Uterus (tissue), 3 donors: ENCODE measurements at regions not wholly inside any gene's neighbourhood (a gene's known extent, or its start where the extent isn't known, plus 50 kb on each side); places are given as distances from the start of the nearest gene placed in this dataset.

Source experiments
- DNase-seq, 2 donors: peaks; one replicate each; pipeline ENCODE4 v3.0.0-alpha.2; 2019 to 2020
- H3K27ac ChIP-seq, 2 donors: fragments of 200-600 bp; sonication (generic); 1 replicate in 1 of 2; 2 replicates in 1 of 2; pipeline ENCODE4 v1.5.1; 2016 to 2018
- H3K27me3 ChIP-seq, 2 donors: fragments of 200-600 bp; sonication (generic); one replicate each; pipeline ENCODE4 v1.5.1; 2018 to 2019; ENCODE audit warnings: control low read depth in 1 of 2
- H3K36me3 ChIP-seq, 2 donors: fragments of 200-600 bp; sonication (generic); one replicate each; pipeline ENCODE4 v1.5.1; 2019; ENCODE audit warnings: control low read depth in 1 of 2
- H3K4me1 ChIP-seq, 2 donors: fragments of 200-600 bp; sonication (generic); one replicate each; pipeline ENCODE4 v1.5.1; 2018 to 2019; ENCODE audit warnings: control low read depth in 1 of 2
- H3K4me3 ChIP-seq, 2 donors: fragments of 200-600 bp; sonication (generic); 1 replicate in 1 of 2; 2 replicates in 1 of 2; pipeline ENCODE4 v1.5.1; 2018 to 2019; ENCODE audit warnings: mild to moderate bottlenecking in 1 of 2
- H3K9me3 ChIP-seq, 2 donors: fragments of 200-600 bp; sonication (generic); one replicate each; pipeline ENCODE4 v1.5.1; 2019; ENCODE audit warnings: control low read depth in 1 of 2
- POLR2A ChIP-seq, 2 donors: fragments of 450-650 bp; IDR thresholded peaks; one replicate each; pipeline ENCODE4 v1.6.1; 2016; ENCODE audit warnings: antibody characterized with exemption in 2 of 2, mild to moderate bottlenecking in 1 of 2, moderate library complexity in 1 of 2
- intact Hi-C: fragments of 100-400 bp; cut with DNase I; formaldehyde crosslinking; loops from one replicate; pipeline ENCODE4 v1.15.1; 2023; ENCODE audit warnings: low total_unique reads
- TF ChIP-seq, protein P1 (sequence below), 4 experiments: fragments of 200-600 bp in 2 of 4; fragments of 450-650 bp in 2 of 4; sonication (generic) in 2 of 4; IDR thresholded peaks; one replicate each; pipeline ENCODE4 v1.5.1; 2016 to 2019; ENCODE audit warnings: antibody characterized with exemption in 4 of 4, mild to moderate bottlenecking in 2 of 4, moderate library complexity in 1 of 4
- donor health status: DM: yes; HTN: yes; CAD: no.

- Histone ChIP-seq H3K4me3 (no peak overlapping the region), H3K27ac (no peak overlapping the region), H3K27me3 (no peaks in the 10 kb centered on the region), H3K36me3 (no peaks in the 10 kb centered on the region), H3K9me3 (no peaks in the 10 kb centered on the region), H3K4me1 (no peaks in the 10 kb centered on the region)
- DNase-seq: no peak
- TF ChIP-seq, protein P1, sequence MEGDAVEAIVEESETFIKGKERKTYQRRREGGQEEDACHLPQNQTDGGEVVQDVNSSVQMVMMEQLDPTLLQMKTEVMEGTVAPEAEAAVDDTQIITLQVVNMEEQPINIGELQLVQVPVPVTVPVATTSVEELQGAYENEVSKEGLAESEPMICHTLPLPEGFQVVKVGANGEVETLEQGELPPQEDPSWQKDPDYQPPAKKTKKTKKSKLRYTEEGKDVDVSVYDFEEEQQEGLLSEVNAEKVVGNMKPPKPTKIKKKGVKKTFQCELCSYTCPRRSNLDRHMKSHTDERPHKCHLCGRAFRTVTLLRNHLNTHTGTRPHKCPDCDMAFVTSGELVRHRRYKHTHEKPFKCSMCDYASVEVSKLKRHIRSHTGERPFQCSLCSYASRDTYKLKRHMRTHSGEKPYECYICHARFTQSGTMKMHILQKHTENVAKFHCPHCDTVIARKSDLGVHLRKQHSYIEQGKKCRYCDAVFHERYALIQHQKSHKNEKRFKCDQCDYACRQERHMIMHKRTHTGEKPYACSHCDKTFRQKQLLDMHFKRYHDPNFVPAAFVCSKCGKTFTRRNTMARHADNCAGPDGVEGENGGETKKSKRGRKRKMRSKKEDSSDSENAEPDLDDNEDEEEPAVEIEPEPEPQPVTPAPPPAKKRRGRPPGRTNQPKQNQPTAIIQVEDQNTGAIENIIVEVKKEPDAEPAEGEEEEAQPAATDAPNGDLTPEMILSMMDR (IDR thresholded peaks at IDR 0.05): no peak
- TF ChIP-seq POLR2A (IDR thresholded peaks at IDR 0.05): no peak
- intact Hi-C loops: no loop called here
Observed at GRCh38 chr2:198968545-198968944, 489.2 kb downstream of the SATB2 start.

- Histone ChIP-seq H3K4me3 (no peak overlapping the region), H3K9me3 (no peaks in the 10 kb centered on the region), H3K36me3 (no peaks in the 10 kb centered on the region), H3K27ac (no peak overlapping the region), H3K27me3 (no peaks in the 10 kb centered on the region), H3K4me1 (no peaks in the 10 kb centered on the region)
- intact Hi-C loops: no loop called here
- TF ChIP-seq, protein P1 (IDR thresholded peaks at IDR 0.05): no peak
- TF ChIP-seq POLR2A (IDR thresholded peaks at IDR 0.05): no peak
- DNase-seq: no peak
Observed at GRCh38 chr2:198966269-198966668, 491.5 kb downstream of the SATB2 start.

GRCh38 chr2:198961547-198961946, 496.2 kb downstream of the SATB2 start:
- DNase-seq: no peak

DNA sequence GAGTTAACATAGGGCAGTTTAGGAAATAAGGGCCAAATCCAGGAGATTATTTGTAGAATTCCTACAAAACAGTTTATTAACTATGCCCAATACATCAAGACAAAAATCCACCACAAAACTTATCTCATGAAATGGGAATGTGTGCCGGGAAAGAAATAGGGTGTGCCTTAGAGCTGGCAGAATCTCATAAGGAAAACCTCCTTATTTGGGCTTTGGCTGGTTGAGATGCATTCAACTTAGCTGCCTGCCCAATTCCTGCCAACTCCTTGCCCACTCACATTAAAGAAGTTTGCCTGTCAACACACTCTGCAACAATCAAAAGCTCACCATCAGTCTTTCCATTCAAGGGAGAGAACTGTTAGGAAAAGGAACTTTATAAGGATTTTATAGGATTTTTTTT, 500.6 kb downstream of the SATB2 start:
- Histone ChIP-seq H3K9me3 (no peaks in the 10 kb centered on the region), H3K4me1 (no peaks in the 10 kb centered on the region), H3K27me3 (no peaks in the 10 kb centered on the region), H3K27ac (no peak overlapping the region), H3K36me3 (no peaks in the 10 kb centered on the region), H3K4me3 (no peak overlapping the region)
- no peak for DNase-seq
- intact Hi-C loops: no loop called here
- TF ChIP-seq POLR2A (IDR thresholded peaks at IDR 0.05): no peak
- TF ChIP-seq, protein P1 (IDR thresholded peaks at IDR 0.05): no peak

More at GRCh38 chr2:198961547-198961946, 496.2 kb downstream of the SATB2 start:
- no peaks in the 10 kb centered on the region for H3K36me3 ChIP-seq
- no peaks in the 10 kb centered on the region for H3K27me3 ChIP-seq
- H3K9me3 ChIP-seq: no peaks in the 10 kb centered on the region
- no peak overlapping the region for H3K4me3 ChIP-seq
- H3K4me1 ChIP-seq: no peaks in the 10 kb centered on the region
- intact Hi-C loops: no loop called here
- no peak for TF ChIP-seq POLR2A (IDR thresholded peaks at IDR 0.05)
- TF ChIP-seq, protein P1 (IDR thresholded peaks at IDR 0.05): no peak
- H3K27ac ChIP-seq: no peak overlapping the region

- H3K27me3 ChIP-seq: no peaks in the 10 kb centered on the region
- no peak overlapping the region for H3K4me3 ChIP-seq
- no peak for TF ChIP-seq POLR2A (IDR thresholded peaks at IDR 0.05)
- TF ChIP-seq, protein P1 (IDR thresholded peaks at IDR 0.05): no peak
- no peak overlapping the region for H3K27ac ChIP-seq
- no peaks in the 10 kb centered on the region for H3K36me3 ChIP-seq
- H3K4me1 ChIP-seq: no peaks in the 10 kb centered on the region
- intact Hi-C loops: no loop called here
- no peak for DNase-seq
- H3K9me3 ChIP-seq: no peaks in the 10 kb centered on the region
Observed at GRCh38 chr2:198953328-198953727, 504.4 kb downstream of the SATB2 start.
